HG02852 (cell line): ENCODE measurements at regions not wholly inside any gene's neighbourhood (a gene's known extent, or its start where the extent isn't known, plus 50 kb on each side); places are given as distances from the start of the nearest gene placed in this dataset.
"Not testable (repeated sequence)": the region's sequence is repeated elsewhere in the genome, so short reads cannot be mapped to it uniquely, and the experiment has no call there.

Experiments
- ATAC-seq: cut with Tn5 transposase; IDR thresholded peaks from one replicate; pipeline ENCODE4 v1.9.1; 2021; ENCODE audit warnings: mild to moderate bottlenecking, moderate library complexity; ENCODE audit not compliant: unreplicated experiment

- ATAC-seq, result peak; percentile 70
These were observed 94.4 kb downstream of the SH3GLB1 start for GRCh38 chr1:86798608-86799291.

DNA sequence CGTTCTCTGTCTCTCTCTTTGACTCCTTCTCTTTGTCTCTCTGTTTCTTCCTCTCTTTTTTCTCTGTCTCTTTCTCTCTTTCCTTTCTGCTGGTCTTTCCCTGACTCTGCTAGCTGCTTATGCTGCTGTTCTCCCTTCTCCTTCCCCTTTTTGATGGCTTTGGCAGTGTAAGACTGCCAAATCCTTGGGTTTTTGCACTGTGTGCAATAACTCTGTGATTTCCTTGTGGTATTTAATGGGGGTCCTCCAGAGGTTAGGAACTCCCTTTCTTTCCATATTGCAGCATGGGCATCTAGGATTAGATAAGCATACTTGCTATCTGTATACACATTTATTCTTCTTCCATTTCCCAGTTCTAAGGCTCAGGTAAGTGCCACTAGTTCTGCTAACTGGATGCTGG lies 99.3 kb downstream of the SH3GLB1 start:
- not testable (repeated sequence) for ATAC-seq

DNA sequence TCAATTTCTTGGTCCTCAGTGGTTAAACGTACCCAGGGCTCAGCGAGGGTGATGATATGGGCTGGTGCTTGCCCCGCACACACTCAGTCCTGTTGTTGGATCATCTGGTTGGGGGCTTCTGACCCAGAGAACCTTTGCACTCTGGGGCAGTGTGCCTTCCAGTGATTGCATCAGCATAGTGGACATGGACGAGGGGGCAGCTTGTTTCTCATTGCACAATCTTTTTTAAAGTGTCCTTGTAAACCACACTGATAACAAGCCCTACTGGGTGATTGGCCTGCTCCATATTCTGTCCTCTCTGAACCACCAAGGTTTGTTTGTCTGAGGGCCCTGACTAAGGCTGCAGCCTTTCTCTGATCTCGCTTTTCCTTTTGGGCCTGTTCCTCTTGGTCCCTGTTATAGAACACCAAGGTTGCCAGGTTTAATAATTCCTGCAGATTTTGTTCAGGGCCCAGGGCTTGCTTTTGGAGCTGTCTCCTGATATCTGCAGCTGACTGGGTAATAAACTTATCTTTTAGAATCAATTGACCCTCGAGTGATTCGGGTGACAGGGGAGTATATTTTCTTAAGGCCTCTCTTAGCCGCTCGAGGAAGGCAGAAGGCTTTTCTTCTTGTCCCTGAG lies 101.6 kb downstream of the SH3GLB1 start:
- not testable (repeated sequence) for ATAC-seq

- no peak for ATAC-seq
These were observed 102.6 kb downstream of the SELENOF start for GRCh38 chr1:86811142-86811924.

DNA sequence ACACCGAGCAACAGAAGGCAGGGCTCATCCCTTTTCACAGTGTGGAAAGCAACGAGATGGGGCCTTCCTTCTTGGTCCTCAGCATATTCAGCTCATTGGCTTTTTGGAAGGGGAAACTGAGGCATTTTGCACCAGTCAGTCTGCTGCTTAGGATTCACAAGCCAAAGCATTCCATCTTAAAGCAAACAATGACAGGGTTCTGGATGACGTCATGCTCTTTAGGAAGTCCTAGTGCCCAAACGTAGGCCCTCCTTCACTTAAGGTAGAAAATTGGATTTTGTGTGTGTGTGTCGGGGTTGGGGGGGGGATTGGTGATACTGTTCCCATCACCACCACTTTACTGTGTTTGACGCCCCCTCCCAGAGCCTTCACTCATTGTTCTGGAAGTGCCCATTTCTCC lies 101.6 kb downstream of the SELENOF start:
- no peak for ATAC-seq
